ENCODE measurements at regions not wholly inside any gene's neighbourhood (a gene's known extent, or its start where the extent isn't known, plus 50 kb on each side); places are given as distances from the start of the nearest gene placed in this dataset.

GRCh38 chr6:126804332-126805064, 314.0 kb upstream of the RSPO3 start:
- TF ChIP-seq CTCF (IDR thresholded peaks at IDR 0.05) (peak; percentile 33 to 64 (median 51)), POLR2A (IDR thresholded peaks at IDR 0.05) (no peak)

All from body of pancreas (tissue), 4 donors.